Esophagus muscularis mucosa (tissue), 3 donors: ENCODE measurements at regions not wholly inside any gene's neighbourhood (a gene's known extent, or its start where the extent isn't known, plus 50 kb on each side); places are given as distances from the start of the nearest gene placed in this dataset.

Experiments
- POLR2A ChIP-seq: fragments of 450-650 bp; IDR thresholded peaks from one replicate; pipeline ENCODE4 v1.6.1; 2017; ENCODE audit warnings: antibody characterized with exemption, moderate library complexity, mild to moderate bottlenecking, low read depth
- POLR2AphosphoS5 ChIP-seq, 2 donors: sonication (generic); formaldehyde crosslinking; IDR thresholded peaks; one replicate each; pipeline ENCODE4 v1.6.1; 2017; ENCODE audit warnings: antibody characterized with exemption in 2 of 2
- TF ChIP-seq, protein P1 (sequence below), 3 experiments: fragments of 200-600 bp in 2 of 3; fragments of 450-650 bp in 1 of 3; sonication (generic) in 2 of 3; IDR thresholded peaks; one replicate each; pipeline ENCODE4 v1.5.1; 2017 to 2019; ENCODE audit warnings: antibody characterized with exemption in 3 of 3, mild to moderate bottlenecking in 2 of 3, moderate library complexity in 1 of 3

DNA sequence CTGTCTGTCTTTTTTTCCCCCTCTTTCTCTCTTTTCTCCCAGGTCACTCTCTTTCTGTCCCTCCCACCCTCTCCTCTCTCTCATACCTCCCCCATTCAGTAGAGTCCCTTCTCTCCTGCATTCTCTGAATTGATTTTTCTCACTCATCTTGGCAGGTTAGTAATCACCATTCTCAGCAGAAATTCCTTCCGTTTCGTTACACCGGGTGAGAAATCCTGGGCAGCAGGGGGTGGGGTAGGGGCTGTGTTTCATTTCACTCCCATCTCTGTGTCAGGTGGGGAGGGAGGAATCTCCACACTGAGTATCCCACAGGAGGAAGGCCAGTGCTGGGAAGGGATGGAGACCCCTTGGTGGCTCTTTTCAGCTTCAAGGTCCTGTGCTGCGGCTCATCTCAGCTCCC, 253.5 kb downstream of the MIAT start:
- TF ChIP-seq, protein P1, sequence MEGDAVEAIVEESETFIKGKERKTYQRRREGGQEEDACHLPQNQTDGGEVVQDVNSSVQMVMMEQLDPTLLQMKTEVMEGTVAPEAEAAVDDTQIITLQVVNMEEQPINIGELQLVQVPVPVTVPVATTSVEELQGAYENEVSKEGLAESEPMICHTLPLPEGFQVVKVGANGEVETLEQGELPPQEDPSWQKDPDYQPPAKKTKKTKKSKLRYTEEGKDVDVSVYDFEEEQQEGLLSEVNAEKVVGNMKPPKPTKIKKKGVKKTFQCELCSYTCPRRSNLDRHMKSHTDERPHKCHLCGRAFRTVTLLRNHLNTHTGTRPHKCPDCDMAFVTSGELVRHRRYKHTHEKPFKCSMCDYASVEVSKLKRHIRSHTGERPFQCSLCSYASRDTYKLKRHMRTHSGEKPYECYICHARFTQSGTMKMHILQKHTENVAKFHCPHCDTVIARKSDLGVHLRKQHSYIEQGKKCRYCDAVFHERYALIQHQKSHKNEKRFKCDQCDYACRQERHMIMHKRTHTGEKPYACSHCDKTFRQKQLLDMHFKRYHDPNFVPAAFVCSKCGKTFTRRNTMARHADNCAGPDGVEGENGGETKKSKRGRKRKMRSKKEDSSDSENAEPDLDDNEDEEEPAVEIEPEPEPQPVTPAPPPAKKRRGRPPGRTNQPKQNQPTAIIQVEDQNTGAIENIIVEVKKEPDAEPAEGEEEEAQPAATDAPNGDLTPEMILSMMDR (IDR thresholded peaks at IDR 0.05) = no peak
- TF ChIP-seq POLR2AphosphoS5 (IDR thresholded peaks at IDR 0.05) = no peak
- TF ChIP-seq POLR2A = no peak
